SK-N-SH (cell line): ENCODE measurements at regions not wholly inside any gene's neighbourhood (a gene's known extent, or its start where the extent isn't known, plus 50 kb on each side); places are given as distances from the start of the nearest gene placed in this dataset.

Experiments used
- CTCF ChIA-PET: fragments of 300-600, 350-600 bp; formaldehyde crosslinking; extraction: SDS; loops from one replicate; lab custom pipeline; 2021; lab: Yijun Ruan, JAX
- POLR2A ChIA-PET: fragments of 350-600 bp; sonication (Branson Sonifier 250); formaldehyde crosslinking; extraction: SDS; loops from one replicate; lab custom pipeline; 2020; ENCODE audit warnings: antibody characterized with exemption, inconsistent platforms; lab: Yijun Ruan, JAX
- DNase-seq: peaks from one replicate; pipeline ENCODE4 v3.0.0; 2012
- H2AFZ ChIP-seq: fragments of 200-600 bp; sonication (generic); 2 replicates; pipeline ENCODE4 v1.8.1; 2016; ENCODE audit warnings: antibody characterized with exemption, mild to moderate bottlenecking, low read depth
- H3F3A ChIP-seq: fragments of 200-600 bp; sonication (generic); replicated peaks from 2 replicates; pipeline ENCODE3; 2016; ENCODE audit warnings: antibody characterized with exemption, mild to moderate bottlenecking; ENCODE audit not compliant: insufficient read depth
- H3K27ac ChIP-seq, 2 experiments: fragments of 200-500 bp in 1 of 2; fragments of 200-600 bp in 1 of 2; sonication (Bioruptor generic) in 1 of 2; sonication (generic), shearing (Covaris generic) in 1 of 2; 2 replicates each; pipeline versions ENCODE4 v1.5.1 to v1.6.1; 2014 to 2016; ENCODE audit warnings: low read depth in 2 of 2, inconsistent platforms in 1 of 2, low read length in 1 of 2, mild to moderate bottlenecking in 1 of 2, mixed read lengths in 1 of 2
- H3K27me3 ChIP-seq: fragments of 200-600 bp; sonication (generic), shearing (Covaris generic); 2 replicates; pipeline ENCODE4 v1.6.1; 2016; ENCODE audit warnings: mixed run types; ENCODE audit not compliant: insufficient read depth
- H3K36me3 ChIP-seq, 2 experiments: fragments of 200-500 bp in 1 of 2; fragments of 200-600 bp in 1 of 2; sonication (Bioruptor generic) in 1 of 2; sonication (generic) in 1 of 2; replicated peaks in 1 of 2; 2 replicates each; pipeline versions ENCODE3 to v1.5.1; 2014 to 2016; ENCODE audit warnings: low read length in 1 of 2, mild to moderate bottlenecking in 1 of 2; ENCODE audit not compliant: insufficient read depth in 2 of 2, control insufficient read depth in 1 of 2
- H3K4me1 ChIP-seq, 2 experiments: fragments of 200-500 bp in 1 of 2; fragments of 200-600 bp in 1 of 2; sonication (Bioruptor generic) in 1 of 2; sonication (generic), shearing (Covaris generic) in 1 of 2; 2 replicates each; pipeline versions ENCODE4 v1.5.1 to v1.6.1; 2014 to 2016; ENCODE audit warnings: low read depth in 1 of 2, low read length in 1 of 2, mixed run types in 1 of 2; ENCODE audit not compliant: insufficient read depth in 2 of 2, control insufficient read depth in 1 of 2
- H3K4me2 ChIP-seq: fragments of 200-600 bp; sonication (generic), shearing (Covaris generic); 2 replicates; pipeline ENCODE4 v1.6.1; 2017; ENCODE audit warnings: mixed run types
- H3K4me3 ChIP-seq, 2 experiments: fragments of 200-500 bp in 1 of 2; fragments of 200-600 bp in 1 of 2; sonication (Bioruptor generic) in 1 of 2; sonication (generic), shearing (Covaris generic) in 1 of 2; 2 replicates each; pipeline versions ENCODE4 v1.5.1 to v1.8.1; 2014 to 2016; ENCODE audit warnings: low read depth in 2 of 2, inconsistent platforms in 1 of 2, low read length in 1 of 2, mild to moderate bottlenecking in 1 of 2, mixed read lengths in 1 of 2, moderate library complexity in 1 of 2
- H3K79me2 ChIP-seq: fragments of 200-600 bp; sonication (generic); 2 replicates; pipeline ENCODE4 v1.8.1; 2017; ENCODE audit warnings: mild to moderate bottlenecking; ENCODE audit not compliant: insufficient read depth
- H3K9ac ChIP-seq: fragments of 200-600 bp; sonication (generic); 2 replicates; pipeline ENCODE4 v1.6.1; 2017; ENCODE audit warnings: mixed run types
- H3K9me2 ChIP-seq: fragments of 200-600 bp; sonication (generic); 2 replicates; pipeline ENCODE4 v1.6.1; 2017; ENCODE audit warnings: mixed run types
- H3K9me3 ChIP-seq: fragments of 200-600 bp; sonication (generic); 2 replicates; pipeline ENCODE4 v1.6.1; 2017; ENCODE audit warnings: mixed run types, mild to moderate bottlenecking, moderate library complexity
- H4K20me1 ChIP-seq: fragments of 200-600 bp; sonication (generic); 2 replicates; pipeline ENCODE4 v1.6.1; 2017; ENCODE audit warnings: mild to moderate bottlenecking, mixed run types; ENCODE audit not compliant: insufficient read depth
- CHD2 ChIP-seq: fragments of 150-350 bp; IDR thresholded peaks from 2 replicates; pipeline ENCODE4 v1.6.1; 2018; ENCODE audit warnings: low read length; ENCODE audit not compliant: partially characterized antibody
- ELF1 ChIP-seq: IDR thresholded peaks from 2 replicates; pipeline ENCODE4 v1.4.0; 2012
- EP300 ChIP-seq, 2 experiments: IDR thresholded peaks; 2 replicates each; pipeline versions ENCODE4 v1.4.0 to v1.6.1; 2012; ENCODE audit warnings: borderline replicate concordance in 1 of 2, low read depth in 1 of 2, low read length in 1 of 2
- FOSL2 ChIP-seq: IDR thresholded peaks from 2 replicates; pipeline ENCODE4 v1.4.0; 2012; ENCODE audit warnings: low read depth, mild to moderate bottlenecking, moderate library complexity, borderline replicate concordance
- FOXJ3 ChIP-seq: sonication (generic); formaldehyde crosslinking; IDR thresholded peaks from 2 replicates; pipeline ENCODE4 v1.5.1; 2020; ENCODE audit warnings: mild to moderate bottlenecking, missing genetic modification reagents
- GABPA ChIP-seq: IDR thresholded peaks from 2 replicates; pipeline ENCODE4 v1.4.0; 2012; ENCODE audit warnings: low read depth, mild to moderate bottlenecking
- GATA2 ChIP-seq: sonication (generic); formaldehyde crosslinking; IDR thresholded peaks from 2 replicates; pipeline ENCODE4 v1.5.0; 2020; ENCODE audit warnings: mild to moderate bottlenecking, missing genetic modification reagents
- IRF3 ChIP-seq: fragments of 150-350 bp; IDR thresholded peaks from 2 replicates; pipeline ENCODE4 v1.6.1; 2016; ENCODE audit warnings: mild to moderate bottlenecking, low read depth, low read length
- JUND ChIP-seq: IDR thresholded peaks from 2 replicates; pipeline ENCODE4 v1.4.0; 2012
- MEF2A ChIP-seq: IDR thresholded peaks from 2 replicates; pipeline ENCODE4 v1.4.0; 2012; ENCODE audit warnings: low read depth, borderline replicate concordance
- NFIC ChIP-seq: IDR thresholded peaks from 2 replicates; pipeline ENCODE4 v1.4.0; 2012; ENCODE audit warnings: borderline replicate concordance
- NRF1 ChIP-seq: IDR thresholded peaks from 2 replicates; pipeline ENCODE4 v1.6.1; 2012; ENCODE audit warnings: low read depth, mild to moderate bottlenecking, low read length
- RAD21 ChIP-seq: IDR thresholded peaks from 2 replicates; pipeline ENCODE4 v1.6.1; 2012; ENCODE audit warnings: mild to moderate bottlenecking, low read length
- RCOR1 ChIP-seq: fragments of 150-350 bp; IDR thresholded peaks from 2 replicates; pipeline ENCODE4 v1.6.1; 2017; ENCODE audit warnings: antibody characterized with exemption, low read length
- TCF12 ChIP-seq: IDR thresholded peaks from 2 replicates; pipeline ENCODE4 v1.4.0; 2012
- TEAD4 ChIP-seq: IDR thresholded peaks from 2 replicates; pipeline ENCODE4 v1.4.0; 2012; ENCODE audit warnings: mild to moderate bottlenecking, borderline replicate concordance; ENCODE audit not compliant: insufficient read depth
- ZBTB33 ChIP-seq: IDR thresholded peaks from 2 replicates; pipeline ENCODE4 v1.4.0; 2012; ENCODE audit warnings: low read depth, borderline replicate concordance
- WGBS: methylation state at CpG from one replicate; pipeline ENCODE4 v1.1.6; 2017; ENCODE audit warnings: low lambda C conversion rate; 5-methylcytosine and 5-hydroxymethylcytosine counted together

GRCh38 chr9:118510711-118511110 lies 806.5 kb downstream of the TLR4 start:
- Histone ChIP-seq H4K20me1 (no peaks in the 10 kb centered on the region), H3K4me3 (no peak overlapping the region), H3K4me2 (no peak overlapping the region), H3K79me2 (no peaks in the 10 kb centered on the region), H3K9me2 (no peaks in the 10 kb centered on the region), H3K4me1 (no peaks in the 10 kb centered on the region; a peak in 1 of 4 replicates), H2AFZ (no peak overlapping the region), H3K27ac (no peak overlapping the region), H3K9me3 (no peaks in the 10 kb centered on the region), H3K9ac (no peak overlapping the region), H3K36me3 (no peaks in the 10 kb centered on the region), H3K27me3 (no peaks in the 10 kb centered on the region), H3F3A (no peaks in the 10 kb centered on the region)
- POLR2A ChIA-PET = no interaction called here
- CTCF ChIA-PET = no interaction called here
- TF ChIP-seq ZBTB33 = no peak
- no peak for TF ChIP-seq TEAD4
- no peak for TF ChIP-seq ELF1
- TF ChIP-seq JUND = no peak
- no peak for TF ChIP-seq FOSL2
- no peak for TF ChIP-seq GABPA
- TF ChIP-seq MEF2A = no peak
- no peak for TF ChIP-seq RAD21
- no peak for TF ChIP-seq TCF12
- TF ChIP-seq IRF3 = no peak
- TF ChIP-seq FOXJ3 (CRISPR knock-in tag) = no peak
- TF ChIP-seq NRF1 = no peak
- no peak for DNase-seq
- 54% methylated on average over 4 of the region's 4 CpGs for WGBS

GRCh38 chr9:118515947-118516346 lies 811.7 kb downstream of the TLR4 start:
- Histone ChIP-seq H4K20me1 (no peaks in the 10 kb centered on the region), H3K4me3 (no peak overlapping the region), H3F3A (no peaks in the 10 kb centered on the region), H3K4me2 (no peak overlapping the region), H3K9me2 (no peaks in the 10 kb centered on the region), H2AFZ (no peak overlapping the region), H3K4me1 (no peaks in the 10 kb centered on the region; a peak in 1 of 4 replicates), H3K27ac (no peak overlapping the region), H3K9me3 (no peaks in the 10 kb centered on the region), H3K27me3 (no peaks in the 10 kb centered on the region), H3K79me2 (no peaks in the 10 kb centered on the region), H3K9ac (no peak overlapping the region), H3K36me3 (no peaks in the 10 kb centered on the region)
- WGBS = 18% methylated on average over 5 of the region's 5 CpGs
- no peak for TF ChIP-seq TCF12
- TF ChIP-seq GATA2 (CRISPR knock-in tag) = peak; percentile 56
- TF ChIP-seq CHD2 = no peak
- TF ChIP-seq EP300 (IDR thresholded peaks at IDR 0.05; ENCODE audit: borderline replicate concordance in 1 of 2, low read depth in 1 of 2, low read length in 1 of 2) = 0 out of 4 replicates have a peak, but pooled peaks of 1 of the 2 experiments have one; percentile 17
- no peak for TF ChIP-seq NFIC
- TF ChIP-seq RCOR1 = 0 out of 2 replicates have a peak, but pooled peaks have one; percentile 29
- DNase-seq = peak; percentile 18
- POLR2A ChIA-PET = no interaction called here
- CTCF ChIA-PET = interaction anchor here (0.6 to 1.2 kb wide), 4 partner anchors 346 to 851 kb away, joined by 3 to 4 read pairs (median 4); no protein-coding TSS in a partner anchor
